ENCODE measurements at regions not wholly inside any gene's neighbourhood (a gene's known extent, or its start where the extent isn't known, plus 50 kb on each side); places are given as distances from the start of the nearest gene placed in this dataset.

- TF ChIP-seq ZNF274 (IDR thresholded peaks at IDR 0.05; ENCODE audit: low read depth, low read length) (no peak), YY1 (IDR thresholded peaks at IDR 0.05; ENCODE audit: insufficient read depth, insufficient read length) (no peak), SUZ12 (IDR thresholded peaks at IDR 0.05; ENCODE audit: extremely low read depth, insufficient read depth, insufficient read length) (no peak)
Measured at GRCh38 chr6:92180090-92180489, 1239.3 kb downstream of the EPHA7 start.
